Nephron (organoid): ENCODE measurements at regions not wholly inside any gene's neighbourhood (a gene's known extent, or its start where the extent isn't known, plus 50 kb on each side); places are given as distances from the start of the nearest gene placed in this dataset.

Source experiments
- H3K27ac Mint-ChIP-seq, 3 experiments: 2 replicates each; pipeline ENCODE4 v1.8.0; 2020; ENCODE audit warnings: mixed read lengths in 3 of 3, mild to moderate bottlenecking in 2 of 3, moderate library complexity in 1 of 3
- H3K27me3 Mint-ChIP-seq: 2 replicates; pipeline ENCODE4 v1.8.0; 2021; ENCODE audit warnings: low read depth, mild to moderate bottlenecking, moderate library complexity, mixed read lengths
- H3K36me3 Mint-ChIP-seq: 2 replicates; pipeline ENCODE4 v1.8.0; 2020; ENCODE audit warnings: low read depth, mixed read lengths
- H3K4me1 Mint-ChIP-seq: 2 replicates; pipeline ENCODE4 v1.8.0; 2020; ENCODE audit warnings: mixed read lengths
- H3K4me3 Mint-ChIP-seq, 3 experiments: 2 replicates each; pipeline ENCODE4 v1.8.0; 2020; ENCODE audit warnings: mild to moderate bottlenecking in 3 of 3, mixed read lengths in 3 of 3, moderate library complexity in 2 of 3
- H3K9me3 Mint-ChIP-seq: 2 replicates; pipeline ENCODE4 v1.8.0; 2020; ENCODE audit warnings: mixed read lengths
- TF ChIP-seq, protein P1 (sequence below), 3 experiments: fragments of 200-600 bp; sonication (generic); IDR thresholded peaks; one replicate each; pipeline ENCODE4 v1.5.0; 2021; ENCODE audit warnings: antibody characterized with exemption in 3 of 3; ENCODE audit not compliant: unreplicated experiment in 3 of 3

DNA sequence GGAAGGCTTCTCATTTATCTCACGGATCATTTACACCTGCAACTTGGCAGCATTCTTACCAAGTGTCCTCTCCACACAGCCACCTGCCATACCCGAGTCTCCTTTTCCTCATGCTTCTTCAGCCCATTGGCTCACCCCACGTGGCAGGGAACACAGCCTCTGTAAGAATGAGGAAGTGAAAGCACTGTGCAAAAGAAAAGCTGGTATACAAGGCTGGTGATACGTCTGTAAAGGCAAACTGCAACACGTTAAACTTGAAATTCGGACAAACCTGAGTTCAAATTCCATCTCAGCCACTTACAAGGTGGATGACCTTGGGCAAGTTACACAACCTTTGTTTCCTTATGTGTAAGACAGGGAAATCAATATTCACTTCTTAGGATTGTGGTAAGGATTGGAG lies 164.0 kb upstream of the RASGEF1B start:
- no peak overlapping the region for H3K4me3 Mint-ChIP-seq
- TF ChIP-seq, protein P1, sequence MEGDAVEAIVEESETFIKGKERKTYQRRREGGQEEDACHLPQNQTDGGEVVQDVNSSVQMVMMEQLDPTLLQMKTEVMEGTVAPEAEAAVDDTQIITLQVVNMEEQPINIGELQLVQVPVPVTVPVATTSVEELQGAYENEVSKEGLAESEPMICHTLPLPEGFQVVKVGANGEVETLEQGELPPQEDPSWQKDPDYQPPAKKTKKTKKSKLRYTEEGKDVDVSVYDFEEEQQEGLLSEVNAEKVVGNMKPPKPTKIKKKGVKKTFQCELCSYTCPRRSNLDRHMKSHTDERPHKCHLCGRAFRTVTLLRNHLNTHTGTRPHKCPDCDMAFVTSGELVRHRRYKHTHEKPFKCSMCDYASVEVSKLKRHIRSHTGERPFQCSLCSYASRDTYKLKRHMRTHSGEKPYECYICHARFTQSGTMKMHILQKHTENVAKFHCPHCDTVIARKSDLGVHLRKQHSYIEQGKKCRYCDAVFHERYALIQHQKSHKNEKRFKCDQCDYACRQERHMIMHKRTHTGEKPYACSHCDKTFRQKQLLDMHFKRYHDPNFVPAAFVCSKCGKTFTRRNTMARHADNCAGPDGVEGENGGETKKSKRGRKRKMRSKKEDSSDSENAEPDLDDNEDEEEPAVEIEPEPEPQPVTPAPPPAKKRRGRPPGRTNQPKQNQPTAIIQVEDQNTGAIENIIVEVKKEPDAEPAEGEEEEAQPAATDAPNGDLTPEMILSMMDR (IDR thresholded peaks at IDR 0.05; ENCODE audit: unreplicated experiment in 3 of 3) = no peak
- no peaks in the 10 kb centered on the region for H3K9me3 Mint-ChIP-seq
- no peaks in the 10 kb centered on the region for H3K36me3 Mint-ChIP-seq
- peaks cover 21% of the 10 kb centered on the region for H3K4me1 Mint-ChIP-seq
- H3K27me3 Mint-ChIP-seq = no peaks in the 10 kb centered on the region
- H3K27ac Mint-ChIP-seq = no peak overlapping the region

DNA sequence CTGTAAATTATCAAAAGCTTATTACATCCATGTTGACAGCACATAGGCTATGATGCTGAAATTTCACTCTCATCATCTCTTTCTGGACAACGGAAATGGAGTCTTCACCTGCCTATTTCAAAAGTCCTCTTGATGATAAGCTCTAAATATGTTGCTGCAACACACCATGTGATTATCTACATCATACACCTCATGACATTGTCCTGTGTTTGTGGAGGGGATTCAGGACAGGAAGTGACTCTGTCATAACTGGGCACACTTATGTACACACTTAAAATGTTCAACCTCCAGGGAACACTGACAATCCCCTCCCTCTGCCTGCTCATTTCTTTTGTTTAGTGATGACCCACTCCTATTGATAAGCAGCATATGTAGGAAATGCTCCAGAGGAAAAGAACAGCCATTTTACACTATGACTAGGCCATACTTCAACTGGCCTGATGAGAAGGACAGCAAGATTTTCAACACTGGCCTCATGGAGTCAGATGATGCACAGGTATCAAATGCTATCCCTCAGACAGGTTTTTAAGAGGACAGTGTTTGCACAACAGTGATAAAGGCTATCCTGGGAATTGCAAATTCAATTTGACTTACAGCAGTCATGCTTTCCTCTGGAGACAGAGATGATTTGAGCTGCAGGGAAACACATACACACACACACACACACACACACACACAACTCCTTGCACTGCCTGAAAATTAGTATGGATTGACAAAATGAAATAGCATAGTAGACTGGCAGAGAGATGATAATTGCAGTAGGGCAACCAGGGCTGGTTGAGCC lies 163.3 kb upstream of the RASGEF1B start:
- Mint-ChIP-seq H3K27me3 (no peaks in the 10 kb centered on the region), H3K4me3 (no peak overlapping the region), H3K36me3 (no peaks in the 10 kb centered on the region), H3K4me1 (peaks cover 23% of the 10 kb centered on the region), H3K9me3 (no peaks in the 10 kb centered on the region), H3K27ac (no peak overlapping the region)
- TF ChIP-seq, protein P1 (IDR thresholded peaks at IDR 0.05; ENCODE audit: unreplicated experiment in 3 of 3) = no peak

DNA sequence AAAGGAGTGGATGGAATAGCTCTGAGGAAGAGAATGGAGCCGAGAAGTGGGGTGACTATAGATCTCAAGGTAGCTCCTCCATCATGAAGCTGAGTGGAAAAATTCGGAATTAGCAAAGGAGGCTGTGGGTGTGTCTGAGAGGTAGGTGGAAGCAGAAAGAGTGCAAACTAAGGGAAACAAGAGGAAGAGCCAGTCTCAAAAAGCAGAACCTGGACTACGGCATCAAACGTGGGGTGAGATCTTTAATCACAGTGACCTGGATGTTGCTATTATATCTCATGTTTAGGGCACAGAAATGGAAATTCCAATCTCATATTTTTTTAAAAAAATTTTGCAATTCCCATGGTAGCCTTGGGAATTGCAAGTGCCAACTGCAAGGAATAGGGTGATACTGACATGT lies 162.5 kb upstream of the RASGEF1B start:
- Mint-ChIP-seq H3K27me3 (no peaks in the 10 kb centered on the region), H3K4me3 (no peak overlapping the region), H3K9me3 (no peaks in the 10 kb centered on the region), H3K27ac (no peak overlapping the region), H3K4me1 (peaks cover 27% of the 10 kb centered on the region), H3K36me3 (no peaks in the 10 kb centered on the region)
- TF ChIP-seq, protein P1 (IDR thresholded peaks at IDR 0.05; ENCODE audit: unreplicated experiment in 3 of 3) = no peak

DNA sequence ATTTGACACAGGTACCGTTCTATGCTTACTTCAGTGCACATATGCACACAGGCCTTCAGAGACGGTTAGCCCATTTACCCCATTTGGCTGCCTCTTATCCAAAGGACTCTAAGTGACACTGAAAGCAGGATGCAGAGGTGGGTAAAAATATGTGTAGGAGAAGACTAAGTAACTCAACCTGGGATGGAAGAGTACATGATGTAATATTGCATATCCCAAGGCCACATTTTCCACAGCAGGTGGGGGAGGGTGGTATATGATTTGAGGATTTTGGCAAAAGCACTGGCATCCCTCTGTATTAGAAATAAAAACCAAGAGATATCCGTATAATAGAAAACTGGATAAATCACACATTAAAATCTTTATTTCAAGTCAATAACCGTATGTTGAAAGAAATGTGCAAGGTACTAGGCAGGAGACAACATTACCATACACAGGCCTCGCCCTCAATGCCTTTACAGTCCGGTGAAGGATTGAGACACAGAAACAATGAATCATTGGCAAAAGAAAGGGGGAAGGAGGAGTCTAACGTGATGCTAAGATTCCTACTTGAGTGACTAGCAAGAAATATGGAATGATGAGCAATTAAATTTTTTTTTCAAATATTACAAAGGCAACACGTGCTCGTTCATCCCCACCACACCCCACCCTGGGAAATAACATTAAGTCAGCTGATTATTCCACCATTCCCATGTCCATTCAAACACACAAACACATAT lies 161.0 kb upstream of the RASGEF1B start:
- Mint-ChIP-seq H3K9me3 (no peaks in the 10 kb centered on the region), H3K27ac (peak overlapping the region in 1 of 3 experiments; percentile 70), H3K4me1 (peaks cover 40% of the 10 kb centered on the region), H3K36me3 (no peaks in the 10 kb centered on the region), H3K27me3 (no peaks in the 10 kb centered on the region), H3K4me3 (no peak overlapping the region)
- TF ChIP-seq, protein P1 (IDR thresholded peaks at IDR 0.05; ENCODE audit: unreplicated experiment in 3 of 3) = no peak

DNA sequence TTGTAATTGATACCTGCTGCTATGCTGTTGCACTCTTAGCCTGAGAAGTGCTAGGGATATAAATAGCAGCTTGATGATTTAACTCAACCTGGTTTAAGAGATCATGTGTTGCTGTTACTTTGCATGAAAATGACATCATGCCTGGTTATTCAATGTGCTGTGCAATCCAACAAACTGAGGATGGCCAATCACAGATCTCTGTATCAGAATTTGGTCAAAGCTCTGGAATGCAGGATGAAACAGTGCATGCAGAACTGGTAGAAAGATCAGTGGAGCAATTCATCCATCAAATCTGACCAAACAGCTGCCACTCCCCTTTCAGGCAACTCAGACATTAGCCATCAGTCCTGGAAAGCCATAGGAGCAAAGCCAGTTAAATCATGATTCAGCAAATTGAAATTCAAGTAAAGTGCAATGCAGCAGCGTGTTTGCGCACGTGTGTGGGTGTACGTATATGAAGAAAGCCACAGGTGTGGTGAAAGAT lies 160.3 kb upstream of the RASGEF1B start:
- Mint-ChIP-seq H3K4me1 (peaks cover 46% of the 10 kb centered on the region), H3K4me3 (no peak overlapping the region), H3K36me3 (no peaks in the 10 kb centered on the region), H3K27me3 (no peaks in the 10 kb centered on the region), H3K27ac (peak overlapping the region; percentile 23 to 70 (median 50)), H3K9me3 (no peaks in the 10 kb centered on the region)
- TF ChIP-seq, protein P1 (IDR thresholded peaks at IDR 0.05; ENCODE audit: unreplicated experiment in 3 of 3) = no peak
